Left colon (tissue), 2 donors: ENCODE measurements at regions not wholly inside any gene's neighbourhood (a gene's known extent, or its start where the extent isn't known, plus 50 kb on each side); places are given as distances from the start of the nearest gene placed in this dataset.
"Not testable (repeated sequence)": the region's sequence is repeated elsewhere in the genome, so short reads cannot be mapped to it uniquely, and the experiment has no call there.

Source experiments
- ATAC-seq: fragments of 200-7000 bp; cut with Tn5 transposase; one replicate; pipeline ENCODE4 v1.9.1; 2020; ENCODE audit warnings: mild to moderate bottlenecking, moderate library complexity
- DNase-seq, 2 donors: peaks; one replicate each; pipeline ENCODE4 v3.0.0-alpha.2; 2020
- intact Hi-C, 2 donors: fragments of 100-400 bp; cut with DNase I in 1 of 2; cut with micrococcal nuclease in 1 of 2; formaldehyde crosslinking; loops; one replicate each; pipeline versions ENCODE4 v1.11.2 to v1.14.0; 2022; cut with DNase I, micrococcal nuclease
- donor health status: DM: no; HTN: no; CAD: no.
- donor health status: DM: yes; HTN: yes; CAD: no.

DNA sequence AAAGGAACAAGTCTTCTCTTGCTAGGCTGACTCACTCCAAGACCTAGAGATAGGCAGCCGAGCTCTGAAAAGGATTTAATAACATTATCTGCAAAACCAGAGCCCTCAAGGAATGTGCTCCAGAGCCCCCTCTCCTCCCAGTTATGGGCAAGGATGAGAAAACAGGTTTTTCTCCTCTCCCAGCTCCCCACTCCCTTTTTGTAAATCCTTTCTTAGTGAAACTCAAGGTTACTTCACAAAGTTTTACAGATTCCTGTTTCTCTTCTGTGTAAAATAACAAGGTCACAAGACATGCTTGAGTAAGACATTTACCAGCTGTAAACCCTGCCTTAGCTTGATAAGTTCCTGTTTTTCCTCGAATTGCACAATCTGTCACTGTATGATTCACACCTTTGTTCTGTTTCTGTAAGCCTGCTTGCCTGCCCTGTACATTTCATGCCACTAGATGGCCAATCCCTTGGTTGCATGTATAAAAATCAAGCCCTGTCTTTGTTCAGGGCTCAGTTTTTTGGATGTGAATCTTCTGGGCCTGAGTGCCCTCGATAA, 489.4 kb downstream of the KCNA4 start:
- DNase-seq, result no peak
- intact Hi-C loops, result no loop called here
- no peak for ATAC-seq

DNA sequence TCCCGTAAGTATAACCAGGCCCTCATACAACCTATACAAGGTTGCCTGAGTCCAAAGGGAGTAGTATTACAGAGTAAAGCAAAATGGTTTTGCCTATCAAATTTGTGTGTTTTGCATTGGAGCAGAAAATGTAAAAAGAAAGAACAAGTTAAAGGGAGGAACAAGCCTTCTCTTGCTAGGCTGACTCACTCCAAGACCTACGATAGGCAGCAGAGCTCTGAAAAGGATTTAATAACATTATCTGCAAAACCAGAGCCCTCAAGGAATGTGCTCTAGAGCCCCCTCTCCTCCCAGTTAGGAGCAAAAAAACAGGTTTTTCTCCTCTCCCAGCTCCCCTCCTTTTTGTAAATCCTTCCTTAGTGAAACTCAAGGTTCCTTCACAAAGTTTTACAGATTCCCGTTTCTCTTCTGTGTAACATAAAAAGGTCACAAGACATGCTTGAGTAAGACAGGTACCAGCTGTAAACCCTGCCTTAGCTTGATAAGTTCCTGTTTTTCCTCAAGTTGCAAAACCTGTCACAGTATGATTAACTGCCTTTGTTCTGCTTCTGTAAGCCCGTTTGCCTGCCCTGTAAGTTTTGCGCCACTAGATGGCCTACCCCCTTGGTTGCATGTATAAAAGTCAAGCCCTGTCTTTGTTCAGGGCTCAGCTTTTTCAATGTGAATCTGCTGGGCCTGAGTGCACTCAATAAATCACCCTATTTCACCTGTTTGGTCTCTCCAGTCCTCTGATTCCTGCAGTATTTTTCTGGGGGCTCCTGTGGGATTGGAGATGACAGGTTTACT, 498.2 kb downstream of the KCNA4 start:
- DNase-seq (no peak), ATAC-seq (no peak)
- intact Hi-C loops, result no loop called here

DNA sequence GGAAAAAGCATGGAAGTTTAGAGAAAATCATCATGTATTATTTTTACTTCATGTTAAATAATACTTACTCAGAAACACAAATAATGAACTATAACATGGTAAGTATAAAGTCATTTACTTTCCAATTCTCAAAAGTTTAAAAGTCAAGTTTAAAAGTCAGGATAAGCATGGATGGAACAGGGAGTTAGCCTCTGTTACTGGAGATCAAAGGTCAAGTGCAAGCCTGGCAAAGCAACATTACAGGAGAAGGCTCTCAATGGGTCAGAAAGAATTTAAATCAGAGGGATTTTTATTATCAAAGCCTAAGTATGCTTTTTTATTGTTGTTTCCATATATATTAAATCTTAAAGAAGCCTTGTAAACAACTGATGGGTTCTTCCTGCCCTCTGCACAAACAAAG, 505.4 kb downstream of the KCNA4 start:
- no peak for ATAC-seq
- intact Hi-C loops, result no loop called here
- DNase-seq, result no peak

DNA sequence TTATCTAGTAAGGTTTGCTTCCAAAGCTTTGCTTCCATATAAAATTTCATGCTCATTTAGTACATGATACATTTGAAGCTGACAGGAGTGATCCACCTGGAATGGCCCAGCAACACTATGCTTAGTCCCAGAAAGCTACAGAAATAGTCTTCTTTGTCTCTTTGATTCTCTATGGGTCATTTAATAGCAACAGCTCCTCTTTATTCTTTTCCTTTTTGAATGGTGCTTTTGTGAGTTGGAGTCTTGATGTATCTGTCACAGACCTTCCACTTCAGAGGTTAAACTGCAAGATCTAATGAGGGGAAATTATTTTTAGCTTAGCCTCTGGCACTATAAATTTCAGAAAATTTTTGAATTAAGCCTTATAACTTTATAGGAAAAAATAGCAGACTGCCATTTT, 509.5 kb downstream of the KCNA4 start:
- no peak for ATAC-seq
- intact Hi-C loops, result no loop called here
- no peak for DNase-seq

DNA sequence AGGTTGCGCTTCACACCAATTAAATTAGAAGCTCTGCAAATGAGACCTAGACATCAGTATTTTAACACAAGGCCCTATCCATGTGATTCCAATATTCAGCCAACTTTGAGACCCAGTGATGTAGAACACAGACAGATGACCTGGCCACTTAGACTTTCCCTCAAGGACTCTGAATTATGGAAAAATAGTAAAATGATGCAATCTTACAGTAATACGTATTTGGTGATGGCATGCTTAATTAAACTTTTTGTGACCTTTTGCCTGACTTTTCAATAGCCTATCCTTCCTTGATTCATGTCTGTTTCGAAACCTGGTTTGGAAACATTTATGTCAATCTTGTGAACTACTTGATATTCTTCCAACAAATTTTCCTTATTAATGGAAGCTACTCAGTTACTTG, 521.2 kb downstream of the KCNA4 start:
- intact Hi-C loops, result no loop called here
- DNase-seq, result no peak
- ATAC-seq, result no peak

DNA sequence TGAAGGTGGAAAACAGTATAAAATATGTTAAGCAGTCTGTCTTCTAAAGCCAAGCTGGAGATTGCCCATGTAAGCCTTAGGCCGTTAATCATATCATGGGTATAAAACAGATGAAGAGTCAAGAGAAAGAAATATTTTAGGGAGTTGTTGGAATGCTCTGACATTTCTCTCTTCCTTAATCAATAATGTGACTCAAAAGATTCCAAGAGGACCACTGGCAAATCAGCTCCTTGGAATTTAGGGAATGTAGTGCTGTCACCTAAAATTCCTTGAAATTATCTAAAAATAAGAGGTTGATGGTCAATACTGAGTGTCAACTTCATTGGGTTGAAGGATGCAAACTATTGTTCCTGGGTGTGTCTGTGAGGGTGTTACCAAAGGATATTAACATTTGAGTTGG, 525.9 kb downstream of the KCNA4 start:
- ATAC-seq, result no peak
- DNase-seq, result no peak
- intact Hi-C loops, result no loop called here

DNA sequence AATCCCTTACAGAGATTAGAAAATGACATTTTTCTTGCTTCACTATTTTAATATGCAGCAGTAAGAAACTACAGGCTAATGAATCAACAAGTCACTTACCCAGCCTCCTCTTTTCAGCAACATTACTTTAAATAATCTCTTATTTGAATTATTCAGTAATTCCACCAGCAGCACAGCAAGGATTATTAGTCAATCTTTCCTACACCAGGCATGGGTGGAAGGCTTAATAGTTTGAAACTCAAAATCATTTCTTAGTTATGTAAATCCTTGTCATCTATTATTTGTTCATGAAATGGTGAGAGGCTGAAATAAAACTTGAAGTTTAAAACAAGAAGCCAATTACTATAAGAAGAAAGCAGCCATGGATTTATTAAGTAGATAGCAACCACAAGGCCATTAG, 530.5 kb downstream of the KCNA4 start:
- DNase-seq (no peak), ATAC-seq (no peak)
- intact Hi-C loops, result no loop called here

DNA sequence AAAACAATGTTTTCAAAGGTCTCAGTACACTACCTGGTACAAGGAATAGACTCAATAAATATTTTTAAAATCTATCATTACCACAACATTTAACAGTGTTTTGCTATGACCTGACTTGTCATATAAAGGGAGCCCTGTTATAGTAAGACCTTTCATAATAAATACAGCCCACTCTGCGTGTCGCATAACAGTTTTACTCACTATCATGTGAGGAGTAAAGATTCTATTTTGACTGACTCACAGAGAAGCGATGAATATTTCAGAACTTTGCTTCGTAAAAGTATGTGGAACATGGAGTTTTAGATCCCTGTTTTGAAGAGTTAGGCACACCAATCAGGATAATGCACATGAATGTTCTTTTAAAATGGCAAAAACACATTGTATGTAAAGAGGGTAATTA, 531.2 kb downstream of the KCNA4 start:
- ATAC-seq, result no peak
- intact Hi-C loops, result no loop called here
- DNase-seq, result no peak

DNA sequence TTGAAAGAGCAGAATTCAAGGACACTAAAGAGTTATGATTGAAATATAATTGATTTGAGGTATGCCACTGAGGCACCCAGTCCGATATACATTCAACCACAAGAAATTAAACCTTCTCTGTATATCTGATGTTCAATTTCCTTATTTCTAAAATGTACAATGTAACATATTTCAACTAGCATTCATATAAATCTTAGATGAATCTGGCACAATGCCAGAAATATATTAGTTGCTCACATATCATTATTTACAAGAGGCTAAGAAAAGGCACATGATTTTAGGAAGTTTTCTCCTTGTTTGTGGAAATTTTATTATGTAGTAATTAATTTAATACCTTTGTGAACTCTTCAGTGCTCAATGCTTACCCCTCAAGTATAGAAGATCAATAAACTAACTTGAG, 532.3 kb downstream of the KCNA4 start:
- no peak for ATAC-seq
- intact Hi-C loops, result no loop called here
- DNase-seq, result no peak

DNA sequence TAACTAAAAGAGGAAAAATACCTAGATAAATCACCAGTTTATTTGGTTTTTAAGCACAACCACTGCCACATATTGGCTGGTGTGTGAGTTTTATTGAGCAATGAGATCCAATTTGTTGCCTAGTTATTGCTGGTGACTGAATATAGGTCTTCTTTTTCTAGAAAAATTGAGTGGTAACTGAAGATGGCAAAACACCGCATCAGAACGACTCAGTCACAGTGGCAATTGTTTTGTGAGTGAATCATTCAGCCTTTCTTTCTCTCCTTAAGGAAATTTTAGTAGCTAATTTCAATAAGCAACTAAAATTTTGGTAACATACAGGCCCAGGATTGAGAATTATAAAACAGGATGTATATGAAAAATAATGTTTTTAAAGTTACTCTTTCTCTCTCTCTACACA, 533.0 kb downstream of the KCNA4 start:
- intact Hi-C loops, result no loop called here
- DNase-seq (no peak), ATAC-seq (no peak)

DNA sequence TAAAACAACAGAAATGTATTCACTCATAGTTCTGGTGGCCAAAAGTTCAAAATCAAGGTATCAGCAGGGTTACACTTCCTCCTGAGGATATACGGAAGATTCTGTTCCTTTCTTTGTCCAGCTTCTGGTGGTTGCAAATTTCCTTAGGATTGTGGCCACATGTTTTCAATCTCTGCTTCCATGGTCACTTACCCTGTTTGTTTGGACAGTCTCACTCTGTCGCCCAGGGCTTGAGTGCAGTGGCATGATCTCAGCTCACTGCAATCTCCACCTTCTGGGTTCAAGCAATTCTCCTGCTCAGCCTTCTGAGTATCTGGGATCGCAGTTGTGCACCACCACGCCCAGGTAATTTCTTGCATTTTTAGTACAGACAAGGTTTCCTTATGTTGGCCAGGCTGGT, 534.3 kb downstream of the KCNA4 start:
- no peak for DNase-seq
- ATAC-seq, result no peak
- intact Hi-C loops, result no loop called here

DNA sequence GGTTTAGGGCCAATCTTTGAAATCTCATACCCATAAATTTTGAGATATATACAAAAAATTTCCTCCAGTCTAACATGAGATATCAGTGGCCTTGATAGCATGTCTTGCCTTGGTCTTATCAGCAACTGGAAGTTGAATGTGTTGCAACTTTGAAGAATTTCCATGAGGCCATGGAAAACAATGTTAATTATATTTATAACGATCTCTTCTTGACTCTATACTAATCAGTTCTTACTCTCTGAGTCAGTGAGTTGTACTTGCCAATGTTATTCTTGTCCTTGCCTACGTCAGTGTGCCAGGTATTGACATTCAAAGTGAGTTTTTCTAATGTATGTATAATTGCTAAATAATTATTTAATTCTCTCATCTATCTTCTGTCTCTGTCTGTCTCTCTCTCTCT, 535.1 kb downstream of the KCNA4 start:
- no peak for DNase-seq
- ATAC-seq, result no peak
- intact Hi-C loops, result no loop called here

DNA sequence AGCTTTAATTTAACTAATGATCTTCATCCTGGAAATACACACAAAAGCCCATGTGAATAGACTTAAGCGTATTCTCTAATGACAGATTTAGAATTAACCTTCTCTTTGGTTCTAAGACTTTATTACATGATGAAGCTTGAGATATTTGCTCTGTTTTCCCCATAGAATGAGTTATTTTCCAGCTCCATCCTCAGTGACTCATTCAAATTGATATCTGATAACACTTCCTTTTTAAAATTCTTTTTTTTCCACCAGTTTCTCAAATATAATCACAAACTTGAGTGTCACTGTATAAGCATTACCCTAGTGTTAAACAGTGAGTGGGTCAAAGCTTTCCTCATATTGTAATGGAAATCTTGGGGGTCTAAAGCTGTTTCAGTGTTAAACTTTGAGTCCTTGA, 535.8 kb downstream of the KCNA4 start:
- intact Hi-C loops, result no loop called here
- no peak for ATAC-seq
- no peak for DNase-seq

DNA sequence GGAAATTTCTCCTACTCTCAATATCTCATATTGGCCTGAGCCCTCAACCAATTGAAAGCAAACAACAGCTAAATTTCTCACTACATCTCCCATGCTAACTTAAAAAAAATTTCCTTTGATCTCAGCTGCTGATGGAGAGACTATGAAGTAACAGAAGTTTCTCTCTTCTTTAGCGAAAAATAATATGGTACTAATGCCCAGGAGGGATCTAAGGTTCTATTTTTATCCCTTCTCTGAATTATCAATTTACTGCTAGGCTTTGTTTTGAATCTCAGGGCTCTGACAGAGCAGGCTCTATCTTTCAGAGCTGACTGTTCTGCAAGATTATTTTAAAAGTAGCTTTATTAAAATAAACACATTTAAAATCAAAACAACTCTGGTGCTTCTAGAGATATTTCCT, 558.6 kb downstream of the KCNA4 start:
- ATAC-seq (no peak), DNase-seq (no peak)
- intact Hi-C loops, result no loop called here

DNA sequence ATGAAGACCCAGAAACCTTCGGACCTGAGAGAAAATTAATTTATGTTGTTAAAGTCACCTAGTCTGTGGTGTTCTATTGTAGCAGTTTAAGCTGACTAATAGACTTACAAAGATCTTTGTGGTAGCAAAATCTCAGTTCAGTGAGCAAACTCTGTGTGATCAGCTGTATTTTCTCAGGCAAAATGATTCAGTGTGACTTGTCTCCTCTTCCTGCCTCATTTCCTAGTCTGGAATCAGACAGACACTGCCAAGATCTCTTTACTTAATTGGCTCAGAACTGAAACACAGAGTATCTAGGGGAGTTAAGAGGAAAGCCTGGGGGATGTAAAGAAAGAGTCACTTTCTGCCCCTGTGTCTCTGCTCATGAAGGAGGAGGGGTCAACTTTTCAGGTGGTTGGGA, 564.7 kb downstream of the KCNA4 start:
- ATAC-seq (no peak), DNase-seq (no peak)
- intact Hi-C loops, result no loop called here

DNA sequence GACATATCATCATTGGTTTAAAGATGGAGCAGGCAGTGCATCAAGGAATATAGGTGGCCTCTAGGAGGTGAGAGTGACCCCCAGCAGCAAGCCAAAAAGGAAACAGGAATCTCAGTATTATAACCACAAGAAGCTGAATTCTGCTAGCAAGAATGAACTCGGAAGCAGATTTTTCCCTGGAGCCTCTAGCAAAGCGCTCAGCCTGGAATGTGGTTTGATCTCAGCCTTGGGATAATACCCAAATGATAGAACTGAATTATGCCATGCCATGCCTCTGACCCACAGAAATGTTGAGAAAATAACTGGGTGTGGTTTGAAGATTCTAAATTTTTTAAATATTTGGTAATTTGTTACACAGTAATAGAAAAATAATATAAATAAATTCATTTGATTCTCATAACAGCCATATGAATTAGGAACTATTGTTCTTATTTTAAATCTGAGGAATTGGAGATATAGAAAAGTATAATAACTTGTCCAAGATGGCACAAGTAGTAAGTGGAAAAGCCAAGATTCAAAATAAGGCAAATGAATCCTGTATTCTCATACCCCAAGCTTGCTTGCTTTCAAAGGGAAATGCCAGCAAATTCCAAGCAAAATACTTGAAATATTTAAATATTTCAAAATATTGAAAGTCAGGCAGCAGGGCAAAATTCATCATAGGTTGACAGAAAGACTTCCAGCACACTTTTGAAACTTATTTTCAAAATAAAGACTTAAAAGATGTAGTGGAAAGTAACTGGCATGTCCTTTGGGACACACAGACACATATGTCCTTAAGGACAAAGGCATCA, 567.4 kb downstream of the KCNA4 start:
- ATAC-seq (no peak), DNase-seq (no peak)
- intact Hi-C loops, result no loop called here

DNA sequence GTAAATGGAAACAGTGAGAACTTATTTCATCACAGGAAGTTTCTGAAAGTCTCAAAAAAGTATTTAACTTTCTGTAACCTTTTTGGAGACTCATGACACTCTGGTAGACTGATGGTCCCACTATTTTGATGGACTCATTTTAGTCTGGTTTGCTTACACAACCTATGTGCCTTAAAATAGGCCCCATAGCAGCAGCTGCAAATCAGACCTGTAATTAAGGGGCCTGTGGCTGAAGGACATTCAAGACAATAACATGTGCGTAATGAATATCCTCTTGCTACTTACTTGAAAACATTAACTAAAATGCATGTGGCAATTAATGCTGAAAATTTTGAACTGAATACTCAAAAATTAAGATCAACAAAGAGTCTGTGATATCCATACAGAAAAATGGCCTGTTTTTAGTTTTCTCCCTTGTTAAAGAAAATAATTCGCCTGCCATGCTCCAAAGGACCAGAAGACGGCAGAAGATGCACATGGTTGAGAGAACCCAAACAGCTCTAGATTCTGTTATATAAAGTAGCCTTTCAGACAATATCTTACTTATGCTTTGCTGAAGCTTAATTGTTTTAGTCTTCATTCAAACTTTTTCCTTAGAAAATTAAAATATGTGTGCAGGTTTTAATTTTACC, 568.5 kb downstream of the KCNA4 start:
- ATAC-seq (no peak), DNase-seq (no peak)
- intact Hi-C loops, result no loop called here

DNA sequence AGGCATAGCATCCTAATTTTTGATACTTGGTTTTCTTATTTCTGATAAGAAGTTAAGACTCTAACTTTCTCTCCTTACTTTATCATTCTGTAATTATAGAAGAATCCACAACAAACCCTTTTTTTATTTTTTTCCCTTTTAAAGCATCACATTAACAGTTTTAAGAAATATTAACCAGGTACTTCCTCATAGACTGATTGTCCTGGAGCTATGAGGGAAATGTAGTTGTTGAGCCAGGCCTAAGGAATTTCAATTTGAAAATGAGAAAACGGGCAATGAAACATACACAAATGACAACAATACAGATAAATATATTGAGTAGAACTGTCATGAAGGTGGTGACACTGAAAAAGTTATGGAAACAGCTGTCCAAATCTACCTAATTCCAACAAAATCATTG, 569.0 kb downstream of the KCNA4 start:
- intact Hi-C loops, result no loop called here
- ATAC-seq, result no peak

DNA sequence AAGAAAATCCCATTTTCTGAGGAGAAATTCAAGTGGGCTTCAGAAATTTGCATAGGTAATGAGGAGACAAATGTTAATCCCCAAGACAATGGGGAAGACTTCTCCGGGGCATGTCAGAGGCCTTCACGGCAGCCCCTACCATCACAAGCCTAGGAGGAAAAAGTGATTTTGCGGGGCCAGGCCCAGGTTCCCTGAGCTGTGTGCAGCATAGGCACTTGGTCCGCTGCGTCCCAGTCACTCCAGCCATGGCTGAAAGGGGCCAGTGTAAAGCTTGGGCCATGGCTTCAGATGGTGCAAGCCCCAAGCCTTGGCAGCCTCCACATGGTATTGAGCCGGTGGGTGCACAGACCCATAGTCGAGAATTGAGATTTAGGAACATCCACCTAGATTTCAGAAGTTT, 570.7 kb downstream of the KCNA4 start:
- ATAC-seq, result no peak
- intact Hi-C loops, result no loop called here
- no peak for DNase-seq

More for the DNA sequence above, 569.0 kb downstream of the KCNA4 start:
- DNase-seq, result no peak

DNA sequence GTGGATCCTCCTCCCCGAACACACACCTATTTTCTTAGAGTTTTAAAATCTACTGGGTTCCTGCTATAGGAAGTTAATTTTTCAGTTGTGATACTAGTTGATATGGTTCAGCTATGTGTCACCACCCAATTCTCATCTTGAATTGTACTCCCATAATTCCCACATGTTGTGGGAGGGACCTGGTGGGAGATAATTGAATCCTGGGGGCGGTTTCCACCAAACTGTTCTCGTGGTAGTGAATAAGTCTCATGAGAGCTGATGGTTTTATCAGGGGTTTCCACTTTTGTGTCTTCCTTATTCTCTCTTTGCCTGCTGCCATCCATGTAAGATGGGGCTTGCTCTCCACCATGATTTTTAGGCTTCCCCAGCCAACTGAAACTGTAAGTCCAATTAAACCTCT, 571.6 kb downstream of the KCNA4 start:
- DNase-seq, ATAC-seq, intact Hi-C loops: not testable (repeated sequence)
